ENCODE measurements at regions not wholly inside any gene's neighbourhood (a gene's known extent, or its start where the extent isn't known, plus 50 kb on each side); places are given as distances from the start of the nearest gene placed in this dataset.
"Not testable (repeated sequence)": the region's sequence is repeated elsewhere in the genome, so short reads cannot be mapped to it uniquely, and the experiment has no call there.

DNA sequence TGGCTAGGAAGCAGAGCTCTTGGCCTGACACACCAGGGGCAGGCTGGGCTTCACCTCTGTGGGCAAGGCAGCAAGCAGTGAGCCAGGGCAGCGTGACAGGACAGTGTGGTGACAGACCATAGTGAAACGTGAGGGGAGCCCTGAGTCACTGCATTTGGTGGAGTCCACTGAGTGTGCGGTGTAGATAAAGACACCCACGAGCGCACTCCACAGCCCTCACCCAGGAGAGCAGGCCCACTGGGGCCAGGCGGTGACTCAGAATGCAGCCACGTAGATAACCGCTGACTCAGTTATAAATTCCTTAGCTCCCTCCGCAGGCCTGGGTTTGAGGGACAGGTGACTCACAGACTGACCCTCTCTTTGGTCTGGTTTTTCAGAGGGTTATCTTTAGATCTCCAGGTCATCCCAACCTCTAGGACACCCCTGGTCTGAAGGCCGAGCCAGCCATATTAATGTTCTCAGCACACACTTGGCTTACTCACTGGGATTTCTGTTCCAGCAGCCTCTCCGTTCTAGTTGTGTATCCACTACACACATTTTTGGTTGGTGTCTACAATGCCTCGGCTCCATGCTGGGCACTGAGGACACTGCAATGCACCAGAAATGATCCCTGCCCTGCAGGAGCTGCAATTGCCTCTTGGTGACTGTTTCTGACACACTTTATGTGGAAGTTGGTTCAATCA lies 90.2 kb upstream of the TSPAN2 start:
- no peak for DNase-seq

GRCh38 chr1:115176189-115176588 lies 86.9 kb upstream of the TSPAN2 start:
- no peak for DNase-seq

GRCh38 chr1:115175596-115175995 lies 86.3 kb upstream of the TSPAN2 start:
- DNase-seq: peak; percentile 15

DNA sequence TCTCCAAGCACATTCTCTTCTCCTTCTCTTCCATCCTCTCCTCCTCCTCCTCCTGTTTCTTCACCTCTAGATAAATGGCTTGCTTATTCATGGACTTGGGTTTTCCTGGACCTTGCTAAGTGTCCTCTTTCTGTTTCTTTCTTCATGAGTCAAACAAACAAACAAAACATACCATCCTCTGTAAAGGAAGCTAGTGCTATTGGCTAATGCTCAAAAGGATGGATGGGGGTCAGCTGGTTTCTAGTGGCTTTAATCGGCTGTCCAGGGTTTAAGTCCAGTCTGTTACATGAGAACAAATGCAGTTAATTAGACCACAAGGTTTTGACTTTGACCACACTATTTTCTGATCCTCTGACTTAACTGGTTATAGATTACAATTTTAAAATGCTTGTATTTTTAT lies 83.8 kb upstream of the TSPAN2 start:
- no peak for DNase-seq

GRCh38 chr1:115172270-115172669 lies 83.0 kb upstream of the TSPAN2 start:
- DNase-seq: no peak

GRCh38 chr1:115170961-115171392 lies 81.7 kb upstream of the TSPAN2 start:
- DNase-seq: no peak

DNA sequence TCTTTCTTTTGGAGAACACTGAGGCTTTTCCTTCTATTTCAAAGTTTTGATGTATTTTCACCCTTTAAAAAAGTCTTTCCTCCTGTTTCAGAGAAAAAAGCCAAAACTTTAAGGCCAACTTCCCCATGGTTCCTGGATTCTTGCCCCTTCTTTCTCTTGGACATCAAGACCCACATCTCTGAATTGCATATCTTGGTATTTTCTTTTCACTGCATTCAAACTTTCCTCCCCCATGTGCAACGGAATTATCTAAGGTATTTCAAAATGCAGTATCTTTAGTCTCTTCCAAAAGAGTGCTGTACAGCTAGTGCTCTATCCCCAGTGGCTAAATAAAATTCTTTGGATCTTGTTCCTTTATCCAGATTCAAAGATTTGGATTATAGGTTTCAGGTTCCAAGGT lies 81.1 kb upstream of the TSPAN2 start:
- DNase-seq: peak; percentile 28

- DNase-seq: no peak
Observed at GRCh38 chr1:115168026-115168425, 78.7 kb upstream of the TSPAN2 start.

GRCh38 chr1:115166531-115167091 lies 77.3 kb upstream of the TSPAN2 start:
- no peak for DNase-seq

GRCh38 chr1:115165776-115166175 lies 76.5 kb upstream of the TSPAN2 start:
- DNase-seq: peak; percentile 45

GRCh38 chr1:115164940-115165705 lies 75.8 kb upstream of the TSPAN2 start:
- no peak for DNase-seq

GRCh38 chr1:115164484-115164883 lies 75.2 kb upstream of the TSPAN2 start:
- no peak for DNase-seq

- no peak for DNase-seq
Observed at GRCh38 chr1:115160728-115161127, 71.4 kb upstream of the TSPAN2 start.

DNA sequence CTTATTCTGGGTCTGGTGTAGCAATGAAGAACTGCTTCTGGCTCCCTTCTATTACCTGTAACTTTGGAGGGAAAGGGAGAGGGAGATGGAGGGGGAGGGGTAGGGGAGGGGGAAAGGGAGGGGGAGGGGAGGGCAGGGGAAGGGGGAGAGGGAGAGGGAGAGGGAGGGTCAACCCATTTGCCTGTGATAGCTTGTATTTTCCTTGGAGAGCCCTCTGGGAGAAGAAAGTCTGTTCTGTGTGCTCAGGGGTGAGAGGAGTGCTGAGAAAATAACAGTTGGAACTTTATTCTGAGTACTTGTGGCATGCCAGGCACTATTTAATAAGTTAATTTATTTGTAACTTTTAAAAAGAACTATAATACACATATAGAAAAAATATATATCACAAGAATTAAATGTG lies 70.7 kb upstream of the TSPAN2 start:
- no peak for DNase-seq

DNA sequence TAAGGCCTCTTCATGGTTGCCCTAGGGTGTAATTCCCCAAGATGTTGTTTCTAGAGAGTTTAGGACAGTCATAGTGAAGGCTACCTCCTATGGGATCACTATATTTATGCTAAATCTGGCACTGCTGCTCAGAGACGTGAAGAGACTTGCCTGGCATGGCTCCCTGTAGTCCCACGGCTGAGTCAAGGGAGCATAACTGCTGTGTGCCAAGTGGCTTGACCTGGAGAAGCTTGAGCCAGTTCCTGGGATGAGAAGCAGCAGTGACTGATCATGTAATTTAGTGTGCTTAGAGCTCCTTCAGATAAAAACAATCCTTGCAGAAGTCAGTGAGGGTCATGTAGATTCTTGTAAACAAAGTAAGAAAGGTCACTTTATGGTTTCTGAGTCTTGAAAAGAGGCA lies 68.9 kb upstream of the TSPAN2 start:
- no peak for DNase-seq

DNA sequence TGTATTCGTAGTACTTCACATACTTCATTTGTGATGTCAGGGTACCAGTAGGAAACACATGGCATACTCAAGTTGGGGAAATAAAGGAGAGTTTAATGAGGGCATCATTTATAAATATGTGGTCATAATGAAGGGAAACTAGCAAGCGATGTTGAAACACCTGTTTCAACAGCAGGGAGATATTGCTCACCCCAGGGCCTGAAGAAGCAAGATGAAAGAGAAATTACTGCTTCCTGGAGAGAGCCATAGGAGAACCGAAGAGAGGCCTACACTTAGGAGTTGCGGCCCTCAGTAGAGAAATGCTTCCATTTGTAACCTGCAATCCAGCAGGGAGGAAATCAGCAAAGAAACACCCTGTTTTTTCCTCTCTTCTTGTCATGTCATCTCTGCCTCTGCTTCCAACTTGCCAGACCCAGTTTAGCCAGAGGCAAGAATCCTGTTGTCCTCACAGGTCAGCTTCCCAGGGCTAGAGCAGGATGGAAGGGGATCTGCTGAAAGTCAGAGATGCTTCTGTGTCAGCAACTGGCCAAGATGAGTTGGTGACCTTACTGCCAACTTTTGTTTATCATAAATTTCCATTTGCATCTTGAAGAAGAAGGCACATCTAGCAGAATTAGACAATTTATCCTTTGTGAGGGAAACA lies 67.6 kb upstream of the TSPAN2 start:
- no peak for DNase-seq

- no peak for DNase-seq
Observed at GRCh38 chr1:115153966-115154557, 64.8 kb upstream of the TSPAN2 start.

DNA sequence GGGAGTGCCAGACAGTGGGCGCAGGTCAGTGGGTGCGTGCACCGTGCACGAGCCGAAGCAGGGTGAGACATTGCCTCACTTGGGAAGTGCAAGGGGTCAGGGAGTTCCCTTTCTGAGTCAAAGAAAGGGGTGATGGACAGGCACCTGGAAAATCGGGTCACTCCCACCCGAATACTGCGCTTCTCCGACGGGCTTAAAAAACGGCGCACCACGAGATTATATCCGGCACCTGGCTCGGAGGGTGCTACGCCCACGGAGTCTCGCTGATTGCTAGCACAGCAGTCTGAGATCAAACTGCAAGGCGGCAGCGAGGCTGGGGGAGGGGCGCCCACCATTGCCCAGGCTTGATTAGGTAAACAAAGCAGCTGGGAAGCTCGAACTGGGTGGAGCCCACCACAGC lies 58.6 kb upstream of the TSPAN2 start:
- not testable (repeated sequence) for DNase-seq

GRCh38 chr1:115145226-115145625 lies 55.9 kb upstream of the TSPAN2 start:
- DNase-seq: no peak

DNA sequence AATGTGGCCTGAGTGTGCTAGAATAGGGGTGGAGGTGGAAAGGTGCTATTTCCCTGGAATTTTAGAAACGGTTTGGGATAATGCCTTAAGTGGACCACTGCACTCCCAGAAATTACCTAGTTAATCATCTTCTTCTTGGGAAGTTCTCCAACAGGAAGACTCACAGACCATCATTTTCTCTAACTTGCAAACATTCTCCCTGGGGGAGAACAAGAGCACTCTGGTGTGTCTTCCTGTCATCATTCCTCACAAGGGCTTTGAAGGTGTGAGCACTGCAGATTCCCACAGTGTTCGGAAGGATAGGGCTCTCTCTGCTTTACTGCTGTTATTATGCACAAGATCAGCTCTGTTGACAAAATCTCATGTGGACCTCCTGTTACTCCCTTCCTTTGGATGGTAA lies 54.9 kb upstream of the TSPAN2 start:
- DNase-seq: no peak

DNA sequence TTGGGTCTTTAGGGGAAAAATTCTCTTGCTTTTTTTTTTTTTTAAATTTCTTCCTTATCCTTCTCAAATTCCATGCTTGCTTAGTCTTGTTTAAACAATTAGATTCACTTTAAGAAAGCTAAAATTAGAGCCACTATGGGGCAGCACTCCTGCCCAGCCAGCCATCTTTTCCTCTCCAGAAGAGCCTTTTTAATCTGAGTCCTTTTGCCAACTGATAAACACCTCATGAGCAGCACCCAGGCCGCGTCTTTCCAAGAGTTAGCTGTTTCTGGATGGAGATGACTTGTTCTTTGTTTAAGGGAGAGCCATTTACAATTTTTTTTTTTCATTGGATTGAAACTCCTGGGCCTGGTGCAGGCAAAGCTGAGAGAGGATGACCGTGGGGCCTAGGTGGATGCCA lies 53.3 kb upstream of the TSPAN2 start:
- no peak for DNase-seq

DNA sequence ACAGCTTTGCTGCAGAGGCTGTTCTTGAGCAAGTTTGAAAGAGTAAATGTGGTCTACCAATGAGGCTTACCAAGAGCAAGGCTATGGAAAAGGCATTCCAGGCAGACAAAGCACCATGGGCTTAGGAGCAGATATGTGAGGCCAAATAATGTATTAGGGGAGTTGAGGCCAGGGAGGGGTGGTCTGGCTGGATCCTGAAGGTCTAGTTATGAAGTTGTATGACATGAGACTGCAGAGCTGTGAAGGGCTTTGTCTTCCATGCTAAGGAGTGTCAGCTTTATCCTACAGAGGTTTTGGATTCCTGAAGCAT lies 51.8 kb upstream of the TSPAN2 start:
- DNase-seq: no peak
